A673 (cell line): ENCODE measurements at regions not wholly inside any gene's neighbourhood (a gene's known extent, or its start where the extent isn't known, plus 50 kb on each side); places are given as distances from the start of the nearest gene placed in this dataset.

Experiments
- CTCF ChIP-seq: fragments of 300-800, 200-600 bp; sonication (generic); conservative IDR thresholded peaks from 2 replicates; pipeline ENCODE4 v1.5.1; 2017; ENCODE audit warnings: low read depth, mild to moderate bottlenecking, antibody characterized with exemption, low read length, moderate library complexity, mixed read lengths
- EZH2 ChIP-seq: fragments of 200-600 bp; sonication (generic); IDR thresholded peaks from 2 replicates; pipeline ENCODE4 v1.6.1; 2017; ENCODE audit warnings: borderline replicate concordance, low read depth, mild to moderate bottlenecking, mixed read lengths, antibody characterized with exemption, low read length; ENCODE audit not compliant: poor library complexity, severe bottlenecking

DNA sequence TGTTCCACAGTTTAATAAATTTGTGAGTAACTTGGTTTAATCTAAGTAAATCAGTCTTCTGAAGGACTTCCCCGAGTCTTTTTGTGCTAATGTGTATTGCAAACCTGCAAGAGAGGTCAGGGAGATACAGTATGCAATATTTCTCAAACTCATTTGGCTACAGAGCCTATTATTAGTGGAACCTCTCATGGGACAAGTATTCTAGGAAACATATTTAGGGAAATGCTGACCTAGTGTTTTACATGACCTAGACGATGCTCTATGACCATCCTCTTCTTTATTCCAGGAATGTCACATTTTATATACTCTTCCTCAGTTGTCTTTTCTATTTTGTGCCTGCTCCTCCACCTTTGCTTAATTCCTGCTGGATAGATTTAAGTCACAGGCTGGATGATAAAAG is 327.8 kb upstream of the TBC1D5 start:
- no peak for TF ChIP-seq CTCF
- TF ChIP-seq EZH2: no peak
